T-helper 2 cell (primary cell): ENCODE measurements at regions not wholly inside any gene's neighbourhood (a gene's known extent, or its start where the extent isn't known, plus 50 kb on each side); places are given as distances from the start of the nearest gene placed in this dataset.
A peak's percentile ranks its signal among the peaks of the same experiment; 100 is the strongest.

ENCODE experiments used
- DNase-seq, 5 experiments: peaks; one replicate each; pipeline versions ENCODE4 v3.0.0 to v3.0.0-alpha.2; 2012 to 2022

- no peak for DNase-seq
These were observed 50.5 kb upstream of the POU2AF2 start for GRCh38 chr11:111194860-111195568.

GRCh38 chr11:111193924-111194490, 51.5 kb upstream of the POU2AF2 start:
- no peak for DNase-seq

GRCh38 chr11:111189466-111189865, 56.1 kb upstream of the POU2AF2 start:
- no peak for DNase-seq

GRCh38 chr11:111186308-111186915, 59.1 kb upstream of the POU2AF2 start:
- no peak for DNase-seq

DNA sequence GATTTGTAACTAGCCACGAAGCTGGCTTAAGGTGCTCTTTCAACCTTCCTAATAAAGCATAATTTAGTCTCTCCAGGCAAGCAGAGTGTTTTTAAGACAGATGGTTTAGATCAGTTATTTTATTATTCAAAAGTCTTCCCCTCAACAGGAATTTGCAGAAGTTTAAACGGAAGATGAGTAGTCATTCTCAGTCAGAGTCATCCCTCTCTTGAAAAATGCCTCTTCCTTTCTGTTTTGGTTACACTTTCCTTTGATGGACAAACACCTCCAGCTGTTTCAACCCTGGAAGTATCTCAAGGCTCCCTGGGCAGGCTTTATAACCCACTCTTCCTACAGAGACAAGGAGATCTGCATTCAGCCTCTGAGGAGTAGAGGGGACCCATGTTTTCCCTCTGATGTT, 60.3 kb upstream of the POU2AF2 start:
- DNase-seq: no peak

- DNase-seq: no peak
These were observed 61.8 kb upstream of the POU2AF2 start for GRCh38 chr11:111183706-111184105.

- no peak for DNase-seq
These were observed 66.2 kb upstream of the POU2AF2 start for GRCh38 chr11:111179184-111179910.

- peak in 1 of 5 experiments; percentile 29 for DNase-seq
These were observed 68.3 kb upstream of the POU2AF2 start for GRCh38 chr11:111177037-111177871.

DNA sequence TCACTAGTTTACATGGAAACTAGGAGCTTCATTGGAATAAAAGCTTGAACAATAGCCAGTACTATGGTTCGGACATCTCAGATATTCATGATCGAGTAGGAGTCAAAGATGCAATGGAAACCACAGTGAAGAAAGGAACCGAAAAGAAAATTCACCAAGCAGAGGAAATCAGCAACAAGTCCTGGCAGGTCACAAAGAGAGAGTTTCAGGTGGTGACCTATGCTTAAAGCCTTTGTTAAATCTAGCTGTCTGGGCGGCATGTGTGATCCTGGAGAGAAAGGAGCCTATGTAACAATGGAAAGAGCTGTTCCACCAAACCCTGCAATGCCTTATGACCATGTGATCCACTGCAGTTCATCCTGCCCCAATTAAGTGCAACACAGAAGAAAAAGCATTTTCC, 68.9 kb upstream of the POU2AF2 start:
- DNase-seq: no peak

GRCh38 chr11:111173221-111173620, 72.3 kb upstream of the POU2AF2 start:
- no peak for DNase-seq

GRCh38 chr11:111172321-111172862, 73.1 kb upstream of the POU2AF2 start:
- no peak for DNase-seq

- no peak for DNase-seq
These were observed 74.7 kb upstream of the POU2AF2 start for GRCh38 chr11:111170761-111171379.

DNA sequence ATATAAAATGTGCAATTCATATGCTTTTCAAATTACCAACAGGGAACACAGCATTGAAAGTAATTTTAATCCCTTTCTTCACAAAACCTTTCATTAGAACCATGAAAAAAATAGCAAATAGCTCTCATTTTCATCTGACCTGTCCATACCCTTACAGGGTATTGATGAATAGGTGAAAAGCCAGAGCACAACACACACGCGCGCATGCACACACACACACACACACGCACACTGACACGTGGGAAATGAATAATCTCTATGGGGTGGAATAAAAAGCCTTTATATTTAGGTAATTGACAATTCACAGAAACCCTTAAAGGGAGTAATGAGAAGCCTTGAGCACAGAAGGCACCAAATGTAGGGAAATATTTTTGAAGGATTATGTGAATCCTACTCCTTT, 76.2 kb upstream of the POU2AF2 start:
- no peak for DNase-seq

- DNase-seq: no peak
These were observed 76.7 kb upstream of the POU2AF2 start for GRCh38 chr11:111168871-111169270.

- no peak for DNase-seq
These were observed 77.9 kb upstream of the POU2AF2 start for GRCh38 chr11:111167666-111168065.

DNA sequence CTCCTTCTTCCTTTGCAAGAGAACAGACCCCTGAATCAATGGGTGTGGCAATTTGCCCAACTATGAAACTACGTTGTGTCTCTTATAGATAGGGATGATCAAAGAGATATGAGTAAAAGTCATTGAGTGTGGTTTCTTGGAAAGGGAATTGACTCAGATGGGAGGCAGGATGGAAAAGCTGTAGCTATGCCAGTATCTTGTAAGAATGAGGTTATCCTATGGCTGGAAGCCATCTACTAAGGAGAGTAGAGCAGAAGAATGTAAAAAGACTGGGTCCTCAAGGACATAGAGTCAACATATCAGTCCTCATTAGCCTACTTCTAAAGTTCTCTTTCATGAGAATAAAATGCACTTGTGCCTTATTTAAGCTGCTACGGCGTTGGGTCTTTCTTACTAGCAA, 78.9 kb upstream of the POU2AF2 start:
- DNase-seq: no peak

DNA sequence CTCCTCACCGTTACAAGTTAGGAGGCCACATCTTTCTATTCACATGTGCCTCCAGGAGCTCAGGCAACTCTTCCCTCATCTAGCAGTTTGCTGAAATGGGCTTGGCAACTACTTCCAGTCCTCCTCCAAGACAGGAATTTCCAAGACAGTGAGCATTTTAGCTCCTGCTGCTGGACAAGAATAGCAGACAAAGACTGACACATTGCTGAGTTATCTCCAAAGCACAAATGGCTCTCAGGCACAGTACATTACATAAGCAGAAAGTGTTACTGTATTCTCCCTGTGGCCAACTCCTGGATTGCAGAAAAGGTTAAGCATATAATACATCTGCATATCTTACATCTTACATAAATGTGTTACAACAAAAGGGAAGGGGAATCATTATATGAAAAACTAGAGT, 83.2 kb upstream of the POU2AF2 start:
- peak in 1 of 5 experiments; percentile 15 for DNase-seq

- DNase-seq: no peak
These were observed 88.0 kb upstream of the POU2AF2 start for GRCh38 chr11:111157571-111157970.

DNA sequence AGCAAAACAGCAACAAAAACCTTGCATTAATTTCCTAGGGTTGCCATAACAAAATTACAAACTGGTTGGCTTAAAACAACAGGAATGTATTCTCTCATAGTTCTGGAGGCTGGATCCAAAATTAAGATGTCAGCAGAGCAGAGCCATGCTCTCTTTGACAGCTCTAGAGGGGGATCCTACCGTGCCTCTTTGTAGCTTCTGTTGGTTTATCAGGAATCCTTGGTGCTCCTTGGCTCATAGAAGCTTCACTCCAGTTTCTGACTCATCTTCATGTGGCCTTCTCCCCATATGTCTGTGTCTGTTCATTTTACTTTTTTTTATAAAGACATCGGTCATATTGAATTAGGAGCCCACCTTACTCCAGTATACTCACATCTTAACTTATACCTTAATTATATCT, 90.5 kb upstream of the POU2AF2 start:
- no peak for DNase-seq

DNA sequence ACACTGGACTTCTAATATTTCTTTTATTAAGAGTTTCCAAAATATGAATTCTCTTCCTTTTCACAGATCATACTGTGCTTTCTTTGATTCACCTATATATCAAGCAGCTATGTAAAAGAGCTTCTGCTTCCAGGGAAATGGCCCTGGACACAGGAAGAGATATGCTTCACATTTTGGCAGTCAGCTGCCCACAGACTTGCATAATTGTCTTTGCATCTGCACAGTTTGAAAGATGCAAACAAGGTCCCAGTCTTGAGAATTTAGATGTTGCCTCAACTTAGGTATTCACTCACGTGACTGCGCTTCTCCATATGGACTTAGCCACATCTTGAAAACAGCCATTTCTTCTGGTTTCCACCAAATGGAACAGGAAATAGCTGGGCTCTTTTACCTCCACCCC, 92.3 kb upstream of the POU2AF2 start:
- no peak for DNase-seq

DNA sequence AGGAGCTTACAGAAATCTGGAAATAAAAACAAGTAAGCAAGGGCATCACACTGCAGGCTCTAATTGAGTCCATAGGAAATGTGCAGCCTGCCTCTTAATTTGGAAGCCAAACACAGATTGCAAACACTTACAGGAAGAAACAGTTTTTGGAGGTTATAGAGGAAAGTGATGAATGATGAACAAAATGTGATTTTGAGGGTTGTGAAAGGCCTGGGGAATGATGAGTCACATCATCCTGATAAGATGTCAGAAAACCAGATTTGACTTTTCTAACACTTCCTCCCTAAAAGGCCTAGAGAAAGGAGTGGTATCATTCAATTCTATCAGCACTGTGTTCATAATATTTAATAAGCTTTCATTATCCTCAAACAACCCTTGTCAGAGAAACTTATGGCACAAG, 96.6 kb upstream of the POU2AF2 start:
- DNase-seq: peak in 1 of 5 experiments; percentile 15

- no peak for DNase-seq
These were observed 97.4 kb upstream of the POU2AF2 start for GRCh38 chr11:111148121-111148520.
